WERI-Rb-1 (cell line): ENCODE measurements at regions not wholly inside any gene's neighbourhood (a gene's known extent, or its start where the extent isn't known, plus 50 kb on each side); places are given as distances from the start of the nearest gene placed in this dataset.

ENCODE experiments used
- DNase-seq: peaks from one replicate; pipeline ENCODE4 v3.0.0-alpha.2; 2020
- H3K27ac ChIP-seq: fragments of 250-450 bp; sonication (Bioruptor Pico); 2 replicates; pipeline ENCODE4 v1.5.1; 2020; ENCODE audit warnings: mild to moderate bottlenecking, moderate library complexity
- H3K27me3 ChIP-seq: fragments of 250-450 bp; sonication (Bioruptor Pico); 2 replicates; pipeline ENCODE4 v1.5.1; 2021; ENCODE audit warnings: mild to moderate bottlenecking, low read depth, moderate library complexity; ENCODE audit not compliant: insufficient read depth, severe bottlenecking
- H3K36me3 ChIP-seq: fragments of 250-450 bp; sonication (Bioruptor Pico); 2 replicates; pipeline ENCODE4 v1.5.1; 2020; ENCODE audit warnings: mild to moderate bottlenecking, moderate library complexity
- H3K4me3 ChIP-seq: 2 replicates; pipeline ENCODE4 v1.5.1; 2011; ENCODE audit warnings: low read depth, mild to moderate bottlenecking, control low read depth, low read length
- H3K9me3 ChIP-seq: fragments of 250-450 bp; sonication (Bioruptor Pico); 2 replicates; pipeline ENCODE4 v1.5.1; 2021; ENCODE audit warnings: mild to moderate bottlenecking, moderate library complexity; ENCODE audit not compliant: severe bottlenecking
- CTCF ChIP-seq: IDR thresholded peaks from 2 replicates; pipeline ENCODE4 v1.5.1; 2011; ENCODE audit warnings: low read depth, mild to moderate bottlenecking, control low read depth, inconsistent platforms, low read length

- no peaks in the 10 kb centered on the region for H3K9me3 ChIP-seq
- DNase-seq, result no peak
- no peak overlapping the region for H3K27ac ChIP-seq
- H3K4me3 ChIP-seq, result no peak overlapping the region
- TF ChIP-seq CTCF, result no peak
- H3K27me3 ChIP-seq, result peaks cover 22% of the 10 kb centered on the region
- H3K36me3 ChIP-seq, result no peaks in the 10 kb centered on the region
These were observed 245.8 kb downstream of the TTC32 start for GRCh38 chr2:19656011-19656410.

GRCh38 chr2:19654310-19655090, 247.3 kb downstream of the TTC32 start:
- no peak for TF ChIP-seq CTCF
- H3K9me3 ChIP-seq, result no peaks in the 10 kb centered on the region
- H3K27me3 ChIP-seq, result peaks cover 36% of the 10 kb centered on the region
- H3K36me3 ChIP-seq, result no peaks in the 10 kb centered on the region
- DNase-seq, result no peak
- no peak overlapping the region for H3K4me3 ChIP-seq
- no peak overlapping the region for H3K27ac ChIP-seq

- Histone ChIP-seq H3K36me3 (no peaks in the 10 kb centered on the region), H3K9me3 (no peaks in the 10 kb centered on the region), H3K27ac (no peak overlapping the region), H3K27me3 (peaks cover 43% of the 10 kb centered on the region), H3K4me3 (no peak overlapping the region)
- no peak for TF ChIP-seq CTCF
- DNase-seq, result no peak
These were observed 248.3 kb downstream of the TTC32 start for GRCh38 chr2:19653509-19653908.

GRCh38 chr2:19652811-19653210, 249.0 kb downstream of the TTC32 start:
- Histone ChIP-seq H3K36me3 (no peaks in the 10 kb centered on the region), H3K4me3 (no peak overlapping the region), H3K27me3 (peaks cover 43% of the 10 kb centered on the region), H3K9me3 (no peaks in the 10 kb centered on the region), H3K27ac (no peak overlapping the region)
- DNase-seq, result peak; percentile 37
- no peak for TF ChIP-seq CTCF

- Histone ChIP-seq H3K27me3 (peaks cover 48% of the 10 kb centered on the region), H3K36me3 (no peaks in the 10 kb centered on the region), H3K9me3 (no peaks in the 10 kb centered on the region), H3K27ac (no peak overlapping the region), H3K4me3 (no peak overlapping the region)
- no peak for DNase-seq
- no peak for TF ChIP-seq CTCF
These were observed 250.3 kb downstream of the TTC32 start for GRCh38 chr2:19651466-19651865.

GRCh38 chr2:19649785-19650380, 251.9 kb downstream of the TTC32 start:
- Histone ChIP-seq H3K27me3 (peaks cover 50% of the 10 kb centered on the region), H3K9me3 (no peaks in the 10 kb centered on the region), H3K36me3 (no peaks in the 10 kb centered on the region), H3K4me3 (no peak overlapping the region), H3K27ac (no peak overlapping the region)
- no peak for TF ChIP-seq CTCF
- DNase-seq, result no peak
